Neural cell (in vitro differentiated cells): ENCODE measurements at regions not wholly inside any gene's neighbourhood (a gene's known extent, or its start where the extent isn't known, plus 50 kb on each side); places are given as distances from the start of the nearest gene placed in this dataset.

Experiments
- H2AFZ ChIP-seq: fragments of 200-600, 300-800 bp; sonication (generic), shearing (Covaris generic); 2 replicates; pipeline ENCODE4 v1.6.0; 2014; ENCODE audit warnings: low read depth, mild to moderate bottlenecking, antibody characterized with exemption, low read length, moderate library complexity
- H3F3A ChIP-seq: fragments of 200-600 bp; shearing (Covaris generic); 2 replicates; pipeline ENCODE4 v1.6.1; 2016; ENCODE audit warnings: mild to moderate bottlenecking, moderate library complexity, mixed read lengths, antibody characterized with exemption, low read length; ENCODE audit not compliant: insufficient read depth, poor library complexity, severe bottlenecking
- H3K27ac ChIP-seq: fragments of 200-600, 300-800 bp; sonication (generic), shearing (Covaris generic); 2 replicates; pipeline ENCODE4 v1.5.1; 2014; ENCODE audit warnings: mild to moderate bottlenecking, low read length, moderate library complexity
- H3K27me3 ChIP-seq: fragments of 300-800, 200-600 bp; sonication (generic), shearing (Covaris generic); 2 replicates; pipeline ENCODE4 v1.6.0; 2014; ENCODE audit warnings: mild to moderate bottlenecking, low read depth, low read length, moderate library complexity; ENCODE audit not compliant: insufficient read depth
- H3K36me3 ChIP-seq: fragments of 300-800, 200-600 bp; sonication (generic), shearing (Covaris generic); 2 replicates; pipeline ENCODE4 v1.5.1; 2014; ENCODE audit warnings: mild to moderate bottlenecking, antibody characterized with exemption, low read length, moderate library complexity; ENCODE audit not compliant: insufficient read depth
- H3K4me2 ChIP-seq: fragments of 300-800, 200-600 bp; sonication (generic), shearing (Covaris generic); 2 replicates; pipeline ENCODE4 v1.6.0; 2014; ENCODE audit warnings: mild to moderate bottlenecking, low read length
- H3K4me3 ChIP-seq: fragments of 300-800, 200-600 bp; sonication (generic), shearing (Covaris generic); 2 replicates; pipeline ENCODE4 v1.5.1; 2014; ENCODE audit warnings: mild to moderate bottlenecking, low read length, moderate library complexity
- H3K79me2 ChIP-seq: fragments of 200-600 bp; shearing (Covaris generic); replicated peaks from 2 replicates; pipeline ENCODE4 v1.6.0; 2014; ENCODE audit warnings: mild to moderate bottlenecking, low read length, moderate library complexity; ENCODE audit not compliant: insufficient read depth
- H3K9ac ChIP-seq: fragments of 300-800, 200-600 bp; sonication (generic), shearing (Covaris generic); 2 replicates; pipeline ENCODE4 v1.6.1; 2016; ENCODE audit warnings: mild to moderate bottlenecking, low read length, mixed read lengths
- H3K9me2 ChIP-seq: fragments of 200-600 bp; shearing (Covaris generic); 2 replicates; pipeline ENCODE4 v1.6.1; 2016; ENCODE audit warnings: mild to moderate bottlenecking, low read length, mixed read lengths; ENCODE audit not compliant: insufficient read depth
- H3K9me3 ChIP-seq: fragments of 200-600, 300-800 bp; sonication (generic), shearing (Covaris generic); 2 replicates; pipeline ENCODE4 v1.6.1; 2016; ENCODE audit warnings: mild to moderate bottlenecking, mixed run types, low read length, moderate library complexity, mixed read lengths
- H4K20me1 ChIP-seq: fragments of 200-600 bp; shearing (Covaris generic); 2 replicates; pipeline ENCODE4 v1.6.1; 2016; ENCODE audit warnings: mild to moderate bottlenecking, mixed run types; ENCODE audit not compliant: insufficient read depth
- EP300 ChIP-seq: fragments of 450-650 bp; conservative IDR thresholded peaks from 2 replicates; pipeline ENCODE4 v1.6.1; 2014; ENCODE audit warnings: antibody characterized with exemption, mild to moderate bottlenecking, moderate library complexity; ENCODE audit not compliant: poor library complexity, severe bottlenecking
- EZH2 ChIP-seq: fragments of 200-600, 300-800 bp; shearing (Covaris generic), sonication (generic); IDR thresholded peaks from 2 replicates; pipeline ENCODE4 v1.6.1; 2014; ENCODE audit warnings: antibody characterized with exemption, low read length, borderline replicate concordance, mild to moderate bottlenecking; ENCODE audit not compliant: insufficient read depth, poor library complexity, severe bottlenecking
- MXI1 ChIP-seq: fragments of 450-650 bp; conservative IDR thresholded peaks from 2 replicates; pipeline ENCODE4 v1.6.1; 2014; ENCODE audit warnings: antibody characterized with exemption, mild to moderate bottlenecking; ENCODE audit not compliant: poor library complexity, severe bottlenecking
- POLR2AphosphoS5 ChIP-seq: IDR thresholded peaks from 2 replicates; pipeline ENCODE4 v1.6.1; 2012
- RAD21 ChIP-seq: fragments of 450-650 bp; conservative IDR thresholded peaks from 2 replicates; pipeline ENCODE4 v1.6.1; 2014; ENCODE audit warnings: antibody characterized with exemption, mild to moderate bottlenecking, moderate library complexity
- SMC3 ChIP-seq: fragments of 450-650 bp; conservative IDR thresholded peaks from 2 replicates; pipeline ENCODE4 v1.6.1; 2014; ENCODE audit warnings: antibody characterized with exemption, mild to moderate bottlenecking, moderate library complexity; ENCODE audit not compliant: poor library complexity
- TAF1 ChIP-seq: IDR thresholded peaks from 2 replicates; pipeline ENCODE4 v1.6.1; 2012; ENCODE audit warnings: low read depth
- TF ChIP-seq, protein P1 (sequence below): fragments of 450-650 bp; IDR thresholded peaks from 2 replicates; pipeline ENCODE4 v1.5.1; 2014; ENCODE audit warnings: antibody characterized with exemption, mild to moderate bottlenecking, moderate library complexity; ENCODE audit not compliant: poor library complexity, severe bottlenecking
- TF ChIP-seq, protein P2 (sequence below): IDR thresholded peaks from 2 replicates; pipeline ENCODE4 v1.6.1; 2012; ENCODE audit warnings: borderline replicate concordance

DNA sequence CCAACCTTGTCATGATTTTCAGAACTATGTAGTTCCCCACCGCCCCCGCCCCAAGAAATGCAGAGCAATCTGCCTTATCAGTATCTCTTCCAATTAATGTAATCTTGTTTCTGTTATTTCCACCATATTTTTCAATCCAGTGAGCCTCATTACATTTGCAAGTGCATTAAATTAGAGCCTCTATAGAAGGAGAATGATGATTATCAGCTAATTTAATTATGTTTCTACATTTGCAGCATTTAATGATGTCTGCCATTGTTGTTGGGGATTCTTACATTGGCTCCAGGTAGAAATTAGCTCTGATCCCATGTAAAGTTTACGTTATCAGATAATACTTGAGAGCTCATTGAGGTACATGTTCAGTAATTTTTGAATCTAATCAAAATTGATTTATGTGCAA, 707.0 kb upstream of the RBFOX1 start:
- H4K20me1 ChIP-seq: no peaks in the 10 kb centered on the region
- H3K4me3 ChIP-seq: no peak overlapping the region
- no peak overlapping the region for H3K27ac ChIP-seq
- no peaks in the 10 kb centered on the region for H3K79me2 ChIP-seq
- H3K36me3 ChIP-seq: no peaks in the 10 kb centered on the region
- no peaks in the 10 kb centered on the region for H3F3A ChIP-seq
- no peak overlapping the region for H3K9ac ChIP-seq
- H3K27me3 ChIP-seq: no peaks in the 10 kb centered on the region
- no peak overlapping the region for H3K4me2 ChIP-seq
- TF ChIP-seq, protein P1, sequence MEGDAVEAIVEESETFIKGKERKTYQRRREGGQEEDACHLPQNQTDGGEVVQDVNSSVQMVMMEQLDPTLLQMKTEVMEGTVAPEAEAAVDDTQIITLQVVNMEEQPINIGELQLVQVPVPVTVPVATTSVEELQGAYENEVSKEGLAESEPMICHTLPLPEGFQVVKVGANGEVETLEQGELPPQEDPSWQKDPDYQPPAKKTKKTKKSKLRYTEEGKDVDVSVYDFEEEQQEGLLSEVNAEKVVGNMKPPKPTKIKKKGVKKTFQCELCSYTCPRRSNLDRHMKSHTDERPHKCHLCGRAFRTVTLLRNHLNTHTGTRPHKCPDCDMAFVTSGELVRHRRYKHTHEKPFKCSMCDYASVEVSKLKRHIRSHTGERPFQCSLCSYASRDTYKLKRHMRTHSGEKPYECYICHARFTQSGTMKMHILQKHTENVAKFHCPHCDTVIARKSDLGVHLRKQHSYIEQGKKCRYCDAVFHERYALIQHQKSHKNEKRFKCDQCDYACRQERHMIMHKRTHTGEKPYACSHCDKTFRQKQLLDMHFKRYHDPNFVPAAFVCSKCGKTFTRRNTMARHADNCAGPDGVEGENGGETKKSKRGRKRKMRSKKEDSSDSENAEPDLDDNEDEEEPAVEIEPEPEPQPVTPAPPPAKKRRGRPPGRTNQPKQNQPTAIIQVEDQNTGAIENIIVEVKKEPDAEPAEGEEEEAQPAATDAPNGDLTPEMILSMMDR: no peak
- TF ChIP-seq EP300 (no peak), POLR2AphosphoS5 (no peak), RAD21 (no peak), TAF1 (no peak), EZH2 (no peak), SMC3 (no peak), MXI1 (no peak)
- TF ChIP-seq, protein P2, sequence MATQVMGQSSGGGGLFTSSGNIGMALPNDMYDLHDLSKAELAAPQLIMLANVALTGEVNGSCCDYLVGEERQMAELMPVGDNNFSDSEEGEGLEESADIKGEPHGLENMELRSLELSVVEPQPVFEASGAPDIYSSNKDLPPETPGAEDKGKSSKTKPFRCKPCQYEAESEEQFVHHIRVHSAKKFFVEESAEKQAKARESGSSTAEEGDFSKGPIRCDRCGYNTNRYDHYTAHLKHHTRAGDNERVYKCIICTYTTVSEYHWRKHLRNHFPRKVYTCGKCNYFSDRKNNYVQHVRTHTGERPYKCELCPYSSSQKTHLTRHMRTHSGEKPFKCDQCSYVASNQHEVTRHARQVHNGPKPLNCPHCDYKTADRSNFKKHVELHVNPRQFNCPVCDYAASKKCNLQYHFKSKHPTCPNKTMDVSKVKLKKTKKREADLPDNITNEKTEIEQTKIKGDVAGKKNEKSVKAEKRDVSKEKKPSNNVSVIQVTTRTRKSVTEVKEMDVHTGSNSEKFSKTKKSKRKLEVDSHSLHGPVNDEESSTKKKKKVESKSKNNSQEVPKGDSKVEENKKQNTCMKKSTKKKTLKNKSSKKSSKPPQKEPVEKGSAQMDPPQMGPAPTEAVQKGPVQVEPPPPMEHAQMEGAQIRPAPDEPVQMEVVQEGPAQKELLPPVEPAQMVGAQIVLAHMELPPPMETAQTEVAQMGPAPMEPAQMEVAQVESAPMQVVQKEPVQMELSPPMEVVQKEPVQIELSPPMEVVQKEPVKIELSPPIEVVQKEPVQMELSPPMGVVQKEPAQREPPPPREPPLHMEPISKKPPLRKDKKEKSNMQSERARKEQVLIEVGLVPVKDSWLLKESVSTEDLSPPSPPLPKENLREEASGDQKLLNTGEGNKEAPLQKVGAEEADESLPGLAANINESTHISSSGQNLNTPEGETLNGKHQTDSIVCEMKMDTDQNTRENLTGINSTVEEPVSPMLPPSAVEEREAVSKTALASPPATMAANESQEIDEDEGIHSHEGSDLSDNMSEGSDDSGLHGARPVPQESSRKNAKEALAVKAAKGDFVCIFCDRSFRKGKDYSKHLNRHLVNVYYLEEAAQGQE: no peak
- H3K9me3 ChIP-seq: no peaks in the 10 kb centered on the region
- H3K9me2 ChIP-seq: no peaks in the 10 kb centered on the region
- H2AFZ ChIP-seq: no peak overlapping the region

DNA sequence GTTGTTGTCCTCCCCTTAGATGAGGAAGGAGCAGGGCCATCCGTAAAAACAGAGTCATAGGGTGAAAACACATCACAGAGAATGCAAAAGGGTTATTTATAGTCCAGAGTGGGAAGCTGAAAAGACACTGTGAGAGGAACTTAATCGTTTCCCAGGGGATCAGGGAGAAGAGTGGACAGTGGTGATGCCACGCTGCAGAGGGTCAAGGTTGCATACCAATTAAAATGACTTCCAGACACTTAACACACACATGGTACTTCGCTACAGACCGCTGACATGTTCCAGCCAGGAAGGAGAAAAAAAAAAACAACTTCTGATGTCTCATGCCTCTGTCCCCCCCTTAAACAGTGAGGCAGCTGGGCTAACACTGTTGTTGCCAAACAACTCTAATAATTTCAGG, 713.8 kb upstream of the RBFOX1 start:
- Histone ChIP-seq H3F3A (peaks cover 3% of the 10 kb centered on the region), H3K4me3 (no peak overlapping the region), H3K27me3 (no peaks in the 10 kb centered on the region), H3K27ac (no peak overlapping the region), H3K9me3 (no peaks in the 10 kb centered on the region), H2AFZ (no peak overlapping the region), H3K4me2 (no peak overlapping the region), H3K9me2 (no peaks in the 10 kb centered on the region), H3K9ac (no peak overlapping the region), H3K79me2 (no peaks in the 10 kb centered on the region), H3K36me3 (no peaks in the 10 kb centered on the region), H4K20me1 (no peaks in the 10 kb centered on the region)
- TF ChIP-seq RAD21 (no peak), SMC3 (no peak), MXI1 (no peak)

DNA sequence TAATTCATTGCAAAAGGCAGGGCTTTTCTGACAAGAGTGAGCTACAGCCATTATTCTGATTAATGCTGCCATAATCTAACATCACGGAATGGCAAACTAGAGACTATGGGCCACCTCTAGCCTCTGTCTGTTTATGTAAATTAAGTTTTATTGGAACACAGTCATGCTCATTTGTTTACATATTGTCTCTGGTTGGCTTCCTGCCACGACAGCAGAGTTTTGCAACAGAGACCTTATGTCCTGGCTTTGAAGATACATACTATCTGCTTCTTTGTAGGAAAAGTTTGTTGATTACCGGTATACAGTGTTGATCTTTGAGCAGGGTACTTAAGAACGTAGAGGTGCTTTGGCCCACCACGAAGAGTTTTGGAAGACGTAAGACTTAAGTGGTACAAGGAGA, 715.9 kb upstream of the RBFOX1 start:
- no peaks in the 10 kb centered on the region for H3K79me2 ChIP-seq
- no peak overlapping the region for H3K4me2 ChIP-seq
- no peak overlapping the region for H3K27ac ChIP-seq
- no peak for TF ChIP-seq TAF1
- TF ChIP-seq RAD21: no peak
- TF ChIP-seq SMC3: no peak
- TF ChIP-seq POLR2AphosphoS5: no peak
- no peak for TF ChIP-seq EP300
- no peaks in the 10 kb centered on the region for H3K36me3 ChIP-seq
- no peak overlapping the region for H2AFZ ChIP-seq
- no peak overlapping the region for H3K4me3 ChIP-seq
- no peaks in the 10 kb centered on the region for H3K9me3 ChIP-seq
- H3F3A ChIP-seq: peaks cover 3% of the 10 kb centered on the region
- no peaks in the 10 kb centered on the region for H3K27me3 ChIP-seq
- no peaks in the 10 kb centered on the region for H3K9me2 ChIP-seq
- H3K9ac ChIP-seq: no peak overlapping the region
- H4K20me1 ChIP-seq: no peaks in the 10 kb centered on the region
